ENCODE measurements at regions not wholly inside any gene's neighbourhood (a gene's known extent, or its start where the extent isn't known, plus 50 kb on each side); places are given as distances from the start of the nearest gene placed in this dataset.
"Not testable (repeated sequence)": the region's sequence is repeated elsewhere in the genome, so short reads cannot be mapped to it uniquely, and the experiment has no call there.

DNA sequence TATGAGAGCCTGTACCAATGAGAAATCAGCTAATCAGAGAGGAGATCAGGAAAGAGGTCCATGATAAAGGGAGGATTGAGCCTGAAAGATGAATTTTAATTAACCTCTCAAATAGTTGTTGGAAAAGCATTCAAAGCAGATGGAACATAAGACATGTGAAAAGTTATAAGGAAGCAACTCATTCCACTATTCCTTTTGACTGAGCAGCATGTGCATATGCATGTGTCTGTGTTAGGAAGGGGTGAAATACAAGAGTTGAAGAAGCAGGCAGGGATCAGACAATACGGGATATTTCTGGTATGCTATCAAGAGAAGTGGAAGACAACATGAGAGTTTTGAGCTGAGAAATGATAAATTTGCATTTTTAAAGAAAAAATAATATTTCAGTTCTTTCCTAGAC is 624.8 kb upstream of the PTCHD4 start:
- DNase-seq (ENCODE audit: low spot score): no peak

DNA sequence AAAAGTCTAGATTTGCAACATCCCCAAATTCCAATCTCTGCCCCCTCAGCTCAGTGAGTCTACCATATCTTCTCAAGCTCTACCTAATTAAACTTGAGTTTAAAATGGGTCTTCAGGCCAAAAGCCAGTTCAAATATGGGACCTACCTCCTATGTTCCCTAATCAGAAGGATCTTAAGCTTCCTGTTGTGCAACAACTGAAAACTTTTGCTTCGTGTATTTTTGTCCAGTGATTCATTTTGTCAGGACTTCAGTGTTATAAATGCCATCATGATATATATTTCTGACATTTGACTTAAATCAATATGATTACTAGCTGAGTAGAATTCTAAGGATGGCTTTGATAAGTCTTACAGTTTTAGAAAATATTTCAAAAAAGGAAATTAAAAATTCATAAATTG is 622.6 kb upstream of the PTCHD4 start:
- DNase-seq (ENCODE audit: low spot score): no peak

DNA sequence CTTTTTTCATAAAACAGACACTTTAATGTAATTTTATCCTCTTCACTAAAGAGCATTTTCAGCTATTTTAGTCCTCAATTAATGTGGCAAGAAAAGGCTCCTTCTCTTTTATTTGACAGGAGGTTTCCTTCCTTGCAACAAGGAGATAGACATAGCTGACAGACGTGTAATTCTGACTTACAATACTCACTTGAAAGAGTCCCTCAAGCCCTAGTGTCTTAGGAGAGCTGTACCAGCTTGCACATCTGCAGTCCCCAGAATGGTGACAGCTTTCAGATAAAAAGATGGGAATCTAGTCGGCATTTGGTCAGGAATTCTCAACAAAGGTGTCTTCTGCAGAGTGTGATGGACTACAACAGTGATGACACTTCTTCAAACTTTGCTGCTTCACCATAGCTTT is 603.7 kb upstream of the PTCHD4 start:
- DNase-seq (ENCODE audit: low spot score): no peak

DNA sequence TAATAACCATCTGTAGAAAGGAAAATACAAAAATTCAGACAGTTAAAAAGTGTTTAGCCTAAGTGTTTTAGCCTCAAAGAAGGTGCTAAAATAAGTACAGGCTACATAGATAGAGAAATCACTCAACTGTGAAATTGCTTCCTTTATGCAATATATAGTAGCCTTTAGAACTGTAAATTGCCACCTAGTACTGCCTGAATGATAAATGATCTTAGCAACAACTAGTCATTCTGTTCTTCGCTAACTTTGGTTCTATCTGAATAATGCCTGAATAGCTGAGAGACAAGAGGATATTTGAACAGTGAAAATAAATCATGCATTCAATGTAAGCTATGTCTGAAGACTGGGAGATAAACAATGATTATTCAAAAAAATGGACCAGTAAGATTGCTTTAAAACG is 603.3 kb upstream of the PTCHD4 start:
- DNase-seq (ENCODE audit: low spot score): no peak

DNA sequence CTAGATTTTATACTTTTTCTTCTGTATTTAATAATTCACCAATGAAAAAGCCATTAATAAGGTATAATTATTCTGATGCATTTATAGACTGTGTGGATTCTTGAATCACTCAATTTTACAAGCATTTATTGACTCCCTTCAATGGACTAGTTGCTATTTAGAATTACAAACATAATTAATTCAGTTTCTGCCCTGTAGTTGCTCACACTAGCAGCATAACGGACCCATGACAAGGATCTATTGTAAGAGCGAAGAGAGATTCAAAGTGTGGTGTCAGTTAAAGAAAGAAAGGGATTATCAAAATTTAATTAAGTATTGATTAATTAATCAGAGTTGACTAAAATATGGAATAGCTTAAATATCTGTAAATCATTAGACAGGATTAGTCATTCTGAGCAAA is 602.6 kb upstream of the PTCHD4 start:
- no peak for DNase-seq (ENCODE audit: low spot score)

DNA sequence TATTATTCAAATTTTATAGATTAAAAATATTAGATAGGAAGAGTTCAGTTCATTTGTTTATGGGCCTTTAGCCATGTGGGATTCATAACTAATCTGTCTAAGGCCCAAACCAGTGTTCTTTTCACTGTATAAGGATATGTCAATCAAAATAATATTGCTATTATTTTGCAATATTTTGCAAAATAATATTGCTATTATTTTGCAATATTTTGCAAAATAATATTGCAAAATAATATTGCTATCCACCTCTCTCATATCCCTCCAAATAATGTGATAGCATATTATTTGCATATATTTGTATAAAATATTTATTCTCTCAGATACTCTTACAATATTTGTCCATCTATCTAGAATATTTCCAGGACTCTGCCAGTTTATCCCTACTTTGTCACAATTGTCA is 595.3 kb upstream of the PTCHD4 start:
- DNase-seq (ENCODE audit: low spot score): no peak

DNA sequence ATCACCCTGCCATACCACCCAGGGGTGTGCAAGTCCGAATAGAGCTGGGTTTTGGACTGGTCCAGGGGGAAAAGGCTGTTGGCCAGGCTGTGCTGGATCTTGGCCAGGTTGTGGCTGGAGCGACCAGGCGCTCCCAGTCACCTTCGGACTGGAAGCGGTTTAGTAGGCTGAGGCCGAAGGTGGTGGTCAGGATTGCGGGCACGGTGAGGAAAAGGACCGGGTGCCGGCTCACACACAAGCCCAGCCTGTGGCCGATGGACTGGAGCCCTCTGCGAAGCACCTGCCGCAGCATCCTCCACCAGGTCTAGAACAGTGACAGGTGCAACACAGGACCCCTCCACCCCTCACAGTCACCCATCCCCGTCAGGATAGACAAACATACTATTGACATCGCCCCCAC is 590.6 kb upstream of the PTCHD4 start:
- DNase-seq (ENCODE audit: low spot score): no peak

DNA sequence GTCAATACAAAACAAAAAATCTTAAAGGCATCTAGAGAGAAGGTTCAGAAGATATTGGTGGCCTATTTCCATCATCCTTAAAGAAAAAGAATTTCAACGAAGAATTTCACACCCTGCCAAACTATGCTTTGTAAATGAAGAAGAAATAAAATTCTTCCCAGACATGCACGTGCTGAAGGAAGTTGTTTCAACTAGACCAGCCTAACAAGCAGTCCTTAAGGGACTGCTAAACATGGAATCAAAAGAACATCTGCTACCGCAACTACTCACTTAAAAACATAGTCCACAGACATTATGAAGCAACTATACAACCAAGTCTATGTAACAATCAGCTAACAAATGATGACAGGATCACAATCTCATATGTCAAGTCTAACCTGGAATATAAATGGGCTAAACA is 584.9 kb upstream of the PTCHD4 start:
- no peak for DNase-seq (ENCODE audit: low spot score)

DNA sequence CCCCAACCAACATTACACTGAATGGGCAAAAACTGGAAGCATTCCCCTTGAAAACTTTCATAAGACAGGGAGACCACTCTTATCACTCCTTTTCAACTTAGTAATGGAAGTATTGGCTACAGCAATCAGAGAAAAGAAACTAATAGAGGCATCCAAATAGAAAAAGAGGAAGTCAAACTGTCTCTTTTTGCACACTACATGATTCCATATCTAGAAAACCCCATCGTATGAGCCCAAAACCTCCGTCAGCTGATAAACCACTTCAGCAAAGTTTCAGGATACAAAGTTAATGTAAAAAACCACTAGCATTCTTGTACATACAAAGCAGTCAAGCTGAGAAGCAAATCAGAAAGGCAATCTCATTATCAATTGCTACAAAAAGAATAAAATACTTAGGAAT is 580.4 kb upstream of the PTCHD4 start:
- no peak for DNase-seq (ENCODE audit: low spot score)

DNA sequence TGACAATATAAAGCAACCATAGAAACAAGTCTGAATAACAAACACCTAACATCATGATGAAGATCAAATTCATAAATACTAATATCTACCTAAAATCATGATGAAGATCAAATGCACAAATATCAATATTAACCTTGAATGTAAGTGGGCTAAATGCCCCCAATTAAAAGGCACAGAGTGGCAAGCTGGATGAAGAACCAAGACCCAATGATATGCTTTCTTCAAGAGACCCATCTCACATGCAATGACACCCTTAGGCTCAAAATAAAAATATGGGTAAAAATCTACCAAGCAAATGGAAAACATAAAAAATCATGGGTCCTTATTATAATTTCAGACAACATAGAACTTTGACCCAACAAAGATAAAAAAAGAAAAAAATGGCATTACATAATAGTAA is 578.5 kb upstream of the PTCHD4 start:
- DNase-seq (ENCODE audit: low spot score): no peak

DNA sequence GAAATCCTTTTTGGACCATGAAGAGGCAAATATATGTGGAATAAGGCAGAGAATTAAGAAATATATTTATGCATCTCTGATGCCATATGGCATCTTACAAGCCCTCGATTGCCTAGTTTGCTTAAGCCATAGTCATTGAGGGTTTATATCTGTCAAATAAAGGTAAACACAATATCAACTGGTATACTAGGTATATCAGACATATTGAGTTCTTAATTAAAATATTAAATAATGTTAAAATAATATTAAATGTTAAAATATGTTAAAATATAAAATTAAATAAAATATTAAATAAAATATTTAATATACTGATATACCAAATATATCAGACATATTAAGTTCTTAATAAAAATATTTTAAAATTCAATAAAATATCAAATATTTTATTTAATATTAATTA is 567.4 kb upstream of the PTCHD4 start:
- DNase-seq (ENCODE audit: low spot score): no peak

DNA sequence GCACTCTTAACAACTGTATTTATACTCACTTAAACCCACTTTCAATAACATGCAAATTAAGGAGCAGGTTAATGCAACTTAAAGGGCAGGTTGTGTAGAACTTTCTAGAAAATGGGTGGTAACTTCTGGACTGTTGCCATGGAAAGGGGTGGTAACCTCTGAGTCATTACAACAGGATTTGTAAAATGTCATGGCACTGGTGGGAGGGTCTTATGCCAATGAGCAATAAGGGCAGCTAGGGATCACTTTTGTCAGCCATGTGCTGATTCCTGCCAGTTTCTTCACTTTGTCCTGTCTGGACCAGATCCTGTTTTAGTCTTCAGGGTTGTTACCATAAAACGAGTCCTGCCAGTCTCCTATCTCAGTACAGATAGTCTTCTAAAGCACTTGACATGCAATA is 560.5 kb upstream of the PTCHD4 start:
- DNase-seq (ENCODE audit: low spot score): no peak

DNA sequence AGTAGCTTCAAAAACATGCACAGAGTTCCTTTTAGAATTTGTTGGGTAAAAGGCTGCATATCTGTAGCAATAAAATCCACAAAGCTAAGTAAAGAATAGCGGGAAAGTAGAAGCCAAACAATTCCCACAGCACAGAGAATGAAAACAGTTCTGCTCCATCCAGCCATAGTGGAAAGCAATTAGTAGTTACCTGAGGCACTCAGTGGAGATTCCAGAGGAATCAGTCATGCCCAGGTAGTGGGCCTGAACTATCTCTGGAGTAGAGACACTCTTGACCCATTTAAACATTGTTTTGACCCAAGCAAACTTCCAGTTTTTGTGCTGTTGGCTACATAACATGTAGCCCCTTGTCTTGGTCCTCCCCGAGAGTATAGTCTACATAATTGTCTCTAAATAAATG is 559.5 kb upstream of the PTCHD4 start:
- no peak for DNase-seq (ENCODE audit: low spot score)

DNA sequence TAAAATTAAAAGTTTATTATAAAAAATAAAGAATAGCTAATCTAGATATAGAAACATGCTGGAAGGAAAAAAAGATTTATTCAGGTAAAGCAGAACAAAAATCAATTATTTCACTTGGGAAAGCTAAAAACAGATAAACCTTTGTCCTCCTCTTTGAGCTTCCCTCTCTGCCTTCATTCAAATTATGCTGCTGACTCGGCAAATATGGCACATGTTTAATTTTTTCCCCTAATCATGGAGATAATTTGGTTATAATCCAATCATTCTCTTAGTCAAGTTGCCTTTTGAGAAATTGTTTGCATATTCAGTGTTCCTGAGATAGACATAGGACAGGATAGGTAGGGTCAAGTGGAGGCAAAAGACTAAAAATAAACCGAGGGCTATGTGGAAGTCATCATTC is 556.8 kb upstream of the PTCHD4 start:
- DNase-seq (ENCODE audit: low spot score): no peak

DNA sequence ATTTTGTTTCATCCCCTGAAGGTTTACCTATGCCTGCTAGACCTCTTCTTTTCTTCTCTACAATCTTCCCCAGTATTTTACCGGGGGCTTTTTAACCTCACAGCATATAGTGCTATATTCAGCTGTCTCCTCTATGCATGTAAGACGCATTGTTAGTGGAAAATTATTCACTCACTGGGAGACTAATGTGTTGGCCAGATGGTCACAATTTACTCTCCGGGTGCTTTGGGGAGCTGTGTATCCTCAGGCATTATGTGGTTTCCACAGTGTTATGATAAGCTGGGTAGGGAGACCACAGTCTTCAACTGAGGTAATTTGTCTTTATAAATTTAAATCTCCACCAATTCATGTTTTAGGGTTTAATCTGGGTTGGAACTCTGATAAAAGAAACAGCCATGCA is 553.8 kb upstream of the PTCHD4 start:
- DNase-seq (ENCODE audit: low spot score): no peak

DNA sequence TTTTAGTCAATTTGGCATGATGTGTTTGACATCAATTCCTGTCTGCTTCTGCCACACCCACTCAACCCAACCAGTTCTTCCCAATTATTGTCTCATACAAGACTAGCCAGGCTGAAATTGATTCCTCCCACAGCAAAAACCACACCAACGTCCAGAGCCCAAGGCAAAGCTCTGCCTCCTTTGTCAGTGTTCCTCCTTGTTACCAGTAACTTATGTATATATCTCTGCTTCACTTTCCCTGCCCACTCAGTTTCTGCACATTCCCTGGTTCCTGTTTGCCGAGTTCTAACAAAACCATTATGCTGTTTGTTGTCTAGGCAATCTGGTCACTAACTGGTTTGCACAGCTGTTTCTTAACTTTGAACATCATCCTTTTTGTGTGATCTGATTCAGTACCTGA is 547.9 kb upstream of the PTCHD4 start:
- no peak for DNase-seq (ENCODE audit: low spot score)

DNA sequence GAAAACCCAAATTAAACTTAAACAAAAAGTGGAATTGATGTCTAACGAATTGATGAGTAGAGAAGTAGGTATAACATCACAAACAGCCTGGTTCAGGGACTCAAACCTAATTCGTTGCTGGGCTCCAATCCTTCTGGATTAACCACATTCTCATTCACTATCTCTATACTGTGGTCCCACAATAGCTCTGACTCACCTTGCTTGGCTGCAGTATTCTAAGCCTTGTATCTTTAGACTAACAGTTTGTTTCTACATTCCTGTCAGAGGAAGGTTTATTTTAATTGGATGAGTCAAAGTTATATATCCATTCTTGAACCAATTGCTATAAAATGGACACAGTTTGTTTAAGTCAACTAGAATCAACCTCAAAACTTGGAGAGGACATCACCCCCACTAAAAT is 530.5 kb upstream of the PTCHD4 start:
- DNase-seq (ENCODE audit: low spot score): peak; percentile 16

DNA sequence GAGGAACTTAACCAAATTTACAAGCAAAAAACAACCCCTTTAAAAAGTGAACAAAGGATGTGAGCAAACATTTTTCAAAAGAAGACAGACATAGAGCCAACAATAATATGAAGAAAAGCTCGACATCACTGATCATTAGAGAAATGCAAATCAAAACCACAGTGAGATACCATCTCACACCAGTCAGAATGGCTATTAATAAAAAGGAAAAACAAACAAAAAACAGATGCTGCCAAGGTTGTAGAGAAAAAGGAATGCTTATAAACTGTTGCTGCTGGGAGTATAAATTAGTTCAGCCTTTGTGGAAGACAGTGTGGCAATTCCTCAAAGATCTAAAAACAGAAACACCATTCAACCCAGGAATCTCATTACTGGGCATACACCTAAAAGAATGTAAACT is 527.8 kb upstream of the PTCHD4 start:
- DNase-seq (ENCODE audit: low spot score): not testable (repeated sequence)

DNA sequence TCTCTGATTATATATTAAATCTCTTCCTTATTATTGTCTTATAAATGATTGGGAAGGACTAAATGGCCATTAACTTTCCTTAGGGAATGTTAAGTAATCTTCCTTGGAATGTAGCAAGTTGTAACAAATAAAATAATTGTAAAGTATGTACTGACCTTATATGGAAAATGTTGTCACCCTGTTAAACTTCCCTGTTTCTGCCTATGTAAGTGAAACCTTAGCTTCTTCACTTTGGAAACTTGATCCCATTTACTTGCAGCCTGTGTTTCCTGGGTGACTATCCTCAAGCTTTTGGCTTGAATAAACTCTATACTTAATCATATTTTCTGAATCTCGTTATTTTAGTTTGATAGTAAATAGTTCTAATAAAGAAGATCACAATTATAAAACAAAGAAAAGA is 519.5 kb upstream of the PTCHD4 start:
- DNase-seq (ENCODE audit: low spot score): no peak

DNA sequence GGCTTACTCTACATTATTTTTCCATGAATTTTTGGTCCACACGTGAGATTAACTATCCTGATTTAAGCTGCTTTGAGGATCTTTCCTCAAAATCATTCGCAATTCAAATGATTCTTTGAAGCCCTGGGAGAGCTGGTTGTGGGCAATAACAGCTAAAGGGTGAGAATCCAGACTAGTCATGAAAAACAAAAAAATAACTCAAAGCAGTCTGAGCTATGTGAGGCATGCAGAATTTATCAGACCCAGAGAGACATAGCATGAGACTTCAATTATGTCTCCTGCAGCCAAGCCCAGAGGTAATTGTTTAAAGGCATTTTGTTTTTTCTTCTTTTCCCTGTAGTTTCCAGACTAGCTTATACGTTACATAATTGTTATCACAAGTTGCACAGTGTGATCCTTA is 517.3 kb upstream of the PTCHD4 start:
- DNase-seq (ENCODE audit: low spot score): no peak

DNA sequence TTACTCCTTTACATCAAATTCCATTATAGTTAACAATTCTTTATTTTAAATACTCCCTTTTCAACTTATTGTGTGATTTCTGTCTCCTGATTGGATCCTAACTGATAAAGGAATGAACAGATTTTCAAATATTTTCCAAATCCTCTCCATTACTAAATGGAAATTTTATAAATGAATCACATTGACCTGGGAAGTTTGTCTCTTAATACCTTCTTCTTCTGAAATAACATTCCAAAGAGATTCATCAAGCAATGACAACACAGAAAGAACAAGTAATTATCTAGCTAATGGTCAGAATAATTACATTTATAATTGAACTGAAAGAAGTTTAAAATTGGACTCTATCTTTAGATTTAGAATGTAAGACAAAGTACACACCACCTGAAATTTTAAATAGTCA is 515.4 kb upstream of the PTCHD4 start:
- no peak for DNase-seq (ENCODE audit: low spot score)

DNA sequence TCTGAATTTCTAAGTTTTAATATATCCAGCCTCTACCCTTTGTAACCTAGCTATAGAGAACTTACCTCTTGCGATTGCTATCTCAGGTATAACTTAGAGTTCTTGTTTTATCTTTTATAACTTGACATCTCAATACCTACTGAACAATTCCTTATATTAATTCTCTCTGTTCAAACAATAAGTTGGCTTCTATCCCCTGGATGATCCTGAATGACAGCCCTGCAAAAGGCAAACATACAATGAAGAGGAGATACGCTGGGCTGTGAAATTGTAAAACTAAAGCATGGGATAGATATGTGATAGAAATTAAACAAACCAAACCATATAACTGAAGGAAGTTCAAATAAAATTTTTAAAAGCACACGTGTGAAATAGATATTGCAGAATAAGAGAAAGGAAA is 513.6 kb upstream of the PTCHD4 start:
- no peak for DNase-seq (ENCODE audit: low spot score)

DNA sequence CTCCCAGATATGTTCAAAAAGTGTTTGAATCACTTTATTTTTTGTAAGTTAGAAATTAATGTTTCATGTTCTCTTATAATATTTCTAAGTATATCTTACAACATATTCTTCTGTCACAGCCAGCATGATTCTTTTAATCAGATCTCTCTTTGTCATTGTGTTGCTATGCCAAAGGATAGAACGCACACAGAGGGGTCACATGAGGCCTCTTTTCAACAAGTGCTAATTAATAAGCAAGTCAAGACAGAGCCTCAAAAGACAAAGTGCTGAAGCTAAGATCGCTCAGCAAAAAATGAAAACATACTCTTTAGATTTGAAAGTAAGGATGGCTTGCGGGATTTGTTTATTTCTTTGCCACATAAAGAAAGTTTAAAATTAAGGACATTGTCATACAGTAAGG is 508.8 kb upstream of the PTCHD4 start:
- DNase-seq (ENCODE audit: low spot score): no peak

DNA sequence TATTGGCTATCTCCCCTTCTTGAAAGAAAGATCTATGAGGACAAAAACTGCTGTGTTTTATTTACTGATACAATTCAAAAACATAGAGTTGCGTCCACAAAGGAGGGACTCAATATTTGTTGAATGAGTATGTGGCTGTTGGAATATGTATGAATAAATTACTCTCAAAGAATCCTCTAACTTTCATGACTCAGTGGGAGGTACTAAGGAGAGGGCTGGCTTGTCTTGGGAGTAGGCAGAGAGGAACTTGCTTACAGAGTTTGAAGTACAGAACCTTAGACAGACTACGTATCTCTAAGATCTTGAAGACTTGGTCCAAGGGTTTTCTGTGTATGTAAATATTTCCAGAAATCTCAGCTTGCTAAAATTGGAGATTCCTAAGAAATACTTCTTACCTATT is 504.0 kb upstream of the PTCHD4 start:
- DNase-seq (ENCODE audit: low spot score): peak; percentile 20

DNA sequence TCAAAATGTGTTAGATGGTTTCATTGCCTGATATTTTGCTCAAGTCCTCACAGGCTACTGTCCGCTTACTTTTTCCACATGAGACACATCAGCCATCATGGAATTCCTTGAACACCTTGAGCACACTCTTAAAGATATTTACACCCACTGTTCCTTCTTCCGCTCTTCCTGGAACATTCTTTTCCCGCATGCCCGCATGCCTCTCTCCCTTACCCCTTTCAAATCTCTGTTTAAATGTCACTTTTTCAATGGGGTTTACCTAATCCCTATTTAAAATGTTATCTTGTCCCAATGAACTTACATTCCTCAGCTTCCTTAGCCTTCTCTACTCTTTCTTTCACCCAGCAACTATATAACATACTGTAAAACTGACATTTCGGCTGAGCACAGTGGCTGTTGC is 503.3 kb upstream of the PTCHD4 start:
- no peak for DNase-seq (ENCODE audit: low spot score)
